GM04503 (cell line): ENCODE measurements at regions not wholly inside any gene's neighbourhood (a gene's known extent, or its start where the extent isn't known, plus 50 kb on each side); places are given as distances from the start of the nearest gene placed in this dataset.
"Not testable (repeated sequence)": the region's sequence is repeated elsewhere in the genome, so short reads cannot be mapped to it uniquely, and the experiment has no call there.

Experiments
- DNase-seq: peaks from one replicate; pipeline ENCODE4 v3.0.0-alpha.2; 2012; ENCODE audit warnings: low read depth

DNA sequence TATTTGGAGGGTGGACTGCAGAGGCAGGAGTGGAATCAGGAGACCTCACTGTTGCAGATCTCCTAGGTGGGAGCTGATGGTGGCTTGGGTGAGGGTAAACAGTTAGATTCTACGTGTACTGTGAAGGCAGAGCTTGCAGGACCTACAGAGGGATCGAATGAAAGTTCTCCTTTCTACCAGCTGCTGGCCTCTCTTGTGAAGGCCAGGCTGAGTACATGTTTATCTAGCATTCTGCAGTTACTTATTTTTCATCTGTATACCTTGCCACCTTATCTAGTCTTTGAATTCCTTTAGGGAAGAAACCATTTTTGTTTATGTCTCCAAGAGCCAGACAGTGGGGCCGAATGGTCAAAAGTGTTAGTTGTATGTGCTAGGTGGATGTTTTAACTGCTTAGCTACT is 57.6 kb downstream of the PTTG1 start:
- DNase-seq, result no peak

DNA sequence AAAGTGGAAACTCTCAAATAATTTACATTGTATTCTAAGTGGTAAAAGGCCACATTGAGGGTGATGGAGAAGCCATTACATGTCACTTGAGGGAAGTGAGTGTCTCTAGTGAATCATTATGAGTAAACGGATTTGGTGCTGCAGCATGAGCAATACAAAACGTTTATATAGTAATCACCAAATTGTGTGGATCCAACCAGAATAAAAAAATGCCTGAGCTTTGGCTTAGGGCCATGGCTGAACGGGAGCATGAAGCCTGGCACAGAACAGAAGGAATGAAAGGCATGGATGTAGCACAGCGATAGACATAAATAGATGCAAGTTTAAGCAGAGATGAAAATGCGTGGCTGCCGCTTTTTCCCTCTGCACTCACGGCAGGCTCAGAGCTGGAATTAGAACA is 58.3 kb downstream of the PTTG1 start:
- no peak for DNase-seq

DNA sequence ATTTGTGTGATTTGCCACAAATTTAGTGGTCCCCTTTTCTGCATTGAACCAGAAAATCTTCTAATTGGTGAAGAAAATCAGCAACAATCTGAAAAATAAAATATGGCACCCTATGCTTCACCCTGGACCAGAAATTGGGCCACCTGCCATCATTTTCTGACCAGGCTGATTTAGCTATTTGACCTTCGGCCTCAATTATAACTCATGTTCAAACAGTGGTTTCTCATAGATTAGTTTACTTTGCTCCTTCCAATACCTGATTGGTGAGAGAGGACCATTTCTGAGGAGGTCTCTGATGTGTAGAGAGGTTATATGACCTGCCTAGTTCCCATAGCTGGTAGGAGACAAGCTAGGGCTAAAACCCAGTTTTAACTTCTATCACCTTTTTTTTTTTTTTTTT is 59.0 kb downstream of the PTTG1 start:
- DNase-seq, result no peak

DNA sequence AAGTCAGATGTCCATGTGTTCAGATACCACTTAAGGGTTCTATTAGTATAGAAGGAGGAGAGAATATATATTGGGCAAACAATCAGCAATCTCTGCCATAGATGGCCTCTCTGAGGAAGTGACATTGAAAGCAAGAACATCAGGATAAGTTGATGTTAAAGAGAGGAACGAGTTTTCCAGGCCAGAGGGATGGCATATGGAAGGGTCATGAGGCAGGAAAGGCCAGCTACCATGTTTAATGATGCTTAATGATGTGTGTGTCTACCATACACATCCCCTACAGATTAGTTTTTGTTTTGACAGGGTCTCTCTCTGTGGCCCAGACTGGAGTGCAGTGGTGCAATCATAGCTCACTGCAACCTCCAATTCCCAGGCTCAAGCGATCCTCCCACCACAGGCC is 63.0 kb downstream of the PTTG1 start:
- DNase-seq, result no peak

DNA sequence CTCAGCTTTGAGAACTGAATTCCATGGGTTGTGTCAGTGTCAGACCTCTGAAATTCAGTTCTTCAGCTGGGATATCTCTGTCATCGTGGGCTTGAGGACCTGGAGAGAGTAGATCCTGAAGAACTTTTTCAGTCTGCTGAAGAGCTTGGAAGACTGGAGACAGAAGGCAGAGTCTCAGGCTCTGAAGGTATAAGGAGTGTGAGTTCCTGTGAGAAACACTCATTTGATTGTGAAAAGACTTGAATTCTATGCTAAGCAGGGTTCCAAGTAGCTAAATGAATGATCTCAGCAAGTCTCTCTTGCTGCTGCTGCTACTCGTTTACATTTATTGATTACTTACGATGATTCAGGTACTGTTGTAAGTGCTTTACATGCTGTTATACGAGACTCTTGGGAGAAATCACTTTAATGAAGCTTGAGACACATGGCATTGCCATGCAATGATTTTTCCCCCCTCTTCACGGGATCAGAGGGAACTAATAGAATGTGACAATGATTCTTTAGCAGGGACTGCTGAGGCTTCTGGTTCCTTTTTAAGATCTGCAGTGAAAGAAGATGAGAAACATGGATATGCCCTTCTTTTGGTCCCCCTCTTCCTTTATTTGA is 63.8 kb downstream of the PTTG1 start:
- no peak for DNase-seq

DNA sequence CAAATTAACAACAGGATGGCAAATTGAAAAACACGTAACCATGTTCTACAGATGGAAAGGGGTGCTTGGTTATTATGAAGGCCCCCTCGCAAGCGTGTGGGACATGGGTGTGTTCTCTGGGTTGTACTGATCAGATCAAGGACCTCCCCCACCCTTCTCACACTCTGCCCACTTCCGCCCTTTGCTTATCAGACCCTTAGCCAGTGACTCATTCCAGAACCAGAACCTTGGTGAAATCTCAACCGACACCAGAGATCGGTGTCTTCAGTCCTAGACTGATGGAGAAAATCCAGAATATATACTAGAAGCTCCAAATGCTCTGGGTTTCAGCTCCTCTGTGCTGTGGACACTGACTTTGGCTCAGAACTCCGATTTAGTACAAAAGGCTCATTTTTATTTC is 64.9 kb downstream of the PTTG1 start:
- no peak for DNase-seq

DNA sequence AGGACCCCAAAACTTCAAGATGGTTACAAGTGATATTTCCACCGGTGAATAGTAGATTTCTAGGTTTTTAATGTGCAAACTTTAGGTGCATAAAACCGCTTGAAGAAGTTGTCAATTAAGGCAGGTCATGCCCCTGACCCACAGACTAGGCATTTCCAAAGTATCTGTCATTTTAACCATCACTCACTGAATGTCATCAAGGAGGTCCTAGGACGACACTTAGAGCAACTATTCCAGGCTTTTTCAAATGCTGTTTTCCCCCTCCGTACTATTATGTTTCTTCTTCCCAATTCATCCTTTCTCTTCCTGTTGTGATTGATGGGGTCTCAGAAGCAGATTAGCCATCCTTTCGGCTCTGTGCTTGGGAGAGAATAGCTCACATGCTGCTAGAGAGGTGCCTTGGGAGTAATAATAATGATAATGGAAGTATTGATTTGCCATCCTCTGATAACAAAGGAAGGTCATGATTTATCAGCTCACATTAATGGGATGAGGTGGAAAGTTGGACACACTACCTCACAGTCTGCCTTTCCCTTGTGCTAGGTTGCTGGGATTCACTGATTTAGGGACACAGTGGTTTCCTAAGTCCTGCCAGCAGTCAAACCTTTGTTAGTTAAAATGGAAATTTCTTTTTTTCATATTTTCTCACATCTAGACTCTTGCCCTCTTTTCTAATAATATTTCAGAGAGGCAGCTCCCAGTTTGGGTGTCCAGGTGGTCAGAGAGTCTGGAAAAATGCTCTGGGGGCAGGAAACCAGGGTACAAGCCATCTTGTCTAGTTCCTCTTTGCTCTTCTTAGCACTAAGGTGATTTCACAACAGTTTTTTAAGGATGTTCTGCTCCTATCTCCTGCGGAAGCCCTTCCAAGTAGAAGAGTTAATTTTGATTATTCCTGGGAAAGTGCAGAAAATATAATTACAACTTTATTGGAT is 67.0 kb downstream of the PTTG1 start:
- no peak for DNase-seq

DNA sequence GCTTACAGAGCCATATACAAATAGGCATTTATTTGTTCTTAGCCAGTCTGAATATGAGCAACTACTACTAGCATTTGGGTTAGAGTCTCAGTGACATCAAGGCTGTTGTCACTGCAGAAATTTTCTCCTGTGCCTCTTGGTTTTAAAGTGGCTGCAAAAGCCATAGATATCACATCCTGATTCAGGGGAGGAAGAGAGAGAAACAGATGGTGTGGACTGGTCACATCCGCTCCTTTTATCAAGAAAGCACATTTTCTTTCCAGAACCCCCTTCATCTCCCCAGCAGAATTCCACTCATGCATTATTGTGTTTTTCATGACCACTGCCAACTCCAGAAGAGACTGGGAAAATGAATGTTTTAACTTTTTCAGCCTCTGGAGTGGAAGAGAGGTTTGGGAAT is 69.8 kb downstream of the PTTG1 start:
- no peak for DNase-seq

DNA sequence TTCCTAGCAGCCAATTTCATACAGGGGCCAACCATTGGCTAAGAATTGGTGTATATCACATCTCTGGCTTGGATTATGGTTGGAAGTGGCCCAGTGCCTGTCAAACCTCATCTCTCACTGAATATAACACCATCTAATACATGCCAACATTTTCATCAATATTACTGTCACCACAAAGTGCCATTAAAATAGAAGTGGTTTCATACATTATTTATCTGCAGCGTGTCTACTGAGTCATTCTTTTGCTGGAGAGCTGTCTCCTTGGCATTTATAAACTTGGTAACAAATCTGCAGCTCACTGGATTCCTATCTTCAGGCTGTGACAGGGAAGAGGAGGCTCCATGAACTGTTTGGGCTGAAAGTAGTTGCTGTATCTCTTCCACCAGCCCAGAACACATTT is 70.9 kb downstream of the PTTG1 start:
- DNase-seq, result no peak

DNA sequence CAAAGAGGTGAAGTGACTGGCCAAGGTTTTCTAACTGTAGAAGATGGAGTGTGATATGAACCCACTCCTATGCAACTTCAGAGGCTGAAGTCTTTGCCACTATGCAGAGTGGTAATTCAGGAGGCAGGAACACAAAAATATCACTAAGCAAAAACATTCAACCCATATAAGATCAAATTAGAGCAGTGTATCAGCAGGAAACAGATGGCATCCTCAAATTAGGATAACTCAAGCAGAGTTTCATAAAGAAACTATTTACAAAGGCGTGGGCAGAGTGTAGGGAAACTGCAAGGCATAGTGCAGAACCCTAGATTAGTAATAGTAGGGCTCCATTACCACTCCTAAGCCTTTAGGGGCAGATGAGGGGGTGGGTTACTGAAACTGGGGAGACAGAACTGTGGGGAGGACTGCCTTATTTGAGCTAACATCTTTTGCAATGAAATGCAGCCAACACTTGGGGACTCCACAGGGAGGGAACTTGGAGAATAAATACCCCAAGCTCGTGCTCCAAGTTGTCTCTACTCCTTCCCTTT is 72.2 kb downstream of the PTTG1 start:
- DNase-seq, result no peak

DNA sequence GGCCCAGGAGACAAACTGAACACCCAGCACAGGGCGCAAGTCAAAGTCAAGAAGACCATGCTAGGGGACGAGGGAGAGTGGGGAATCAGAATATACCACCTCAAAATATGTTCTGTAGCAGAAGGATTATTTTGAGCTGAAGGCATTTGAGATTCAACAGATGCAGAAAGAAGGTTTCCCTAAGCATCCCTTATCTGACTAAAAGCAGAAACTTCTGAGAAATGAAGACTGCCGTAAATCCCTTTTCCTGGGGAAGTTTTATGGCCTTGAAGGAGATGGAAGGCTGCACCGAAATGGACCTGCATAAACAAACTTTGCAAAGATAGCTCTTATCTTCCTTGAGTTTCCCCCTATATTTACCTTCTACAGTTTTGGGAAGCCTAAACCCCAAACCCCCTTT is 72.8 kb downstream of the PTTG1 start:
- DNase-seq, result no peak

DNA sequence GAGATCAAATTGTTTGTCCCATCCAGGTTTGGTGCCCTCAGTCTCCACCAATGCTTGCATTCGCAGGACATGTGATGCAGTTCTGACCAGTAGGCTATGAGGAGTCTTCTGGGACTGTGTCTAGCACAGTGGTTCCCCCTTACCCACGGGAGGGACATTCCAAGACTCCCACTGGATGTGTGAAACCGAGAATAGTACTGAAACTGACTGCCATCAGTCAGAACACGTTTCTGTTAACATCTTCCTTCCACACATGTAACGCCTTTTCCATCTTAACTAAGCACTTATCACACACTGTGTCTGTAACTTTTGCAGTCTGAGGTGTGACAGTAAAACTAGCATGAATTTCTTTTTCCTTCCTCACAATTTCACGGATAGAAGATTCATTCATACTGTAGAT is 74.7 kb downstream of the PTTG1 start:
- DNase-seq, result no peak

DNA sequence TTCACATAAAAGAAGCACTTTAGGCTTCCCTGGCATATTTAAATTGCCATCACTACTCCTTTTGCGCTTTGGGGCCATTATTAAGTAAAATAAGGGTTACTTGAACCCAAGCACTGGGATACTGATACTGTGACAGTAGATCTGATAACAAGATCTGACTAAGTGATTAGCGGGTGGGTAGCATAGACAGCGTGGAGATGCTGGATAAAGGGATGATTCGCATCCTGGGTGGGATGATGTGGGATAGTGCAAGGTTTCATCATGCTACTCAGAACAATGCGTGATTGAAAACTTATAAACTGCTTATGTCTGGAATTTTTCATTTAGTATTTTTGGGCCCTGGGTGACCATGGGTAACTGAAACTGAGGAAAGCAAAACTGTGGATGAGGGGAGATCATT is 75.1 kb downstream of the PTTG1 start:
- DNase-seq, result no peak

DNA sequence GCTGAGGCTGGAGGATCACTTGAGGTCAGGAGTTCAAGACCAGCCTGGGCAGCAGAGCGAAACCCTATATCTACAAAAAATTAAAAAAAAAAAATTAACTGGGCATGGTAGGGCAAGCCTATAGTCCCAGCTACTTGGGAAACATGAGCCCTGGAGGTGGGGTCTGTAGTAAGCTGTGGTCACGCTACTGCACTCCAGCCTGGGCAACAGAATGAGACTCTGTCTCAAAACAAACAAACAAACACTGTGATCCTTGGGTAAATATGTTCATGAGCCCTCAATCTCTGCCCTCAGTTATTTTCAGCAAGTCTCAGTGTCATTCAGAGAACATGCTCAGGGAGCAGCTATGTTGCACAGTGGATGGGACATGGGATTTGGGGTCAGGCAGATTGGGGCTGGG is 76.2 kb downstream of the PTTG1 start:
- no peak for DNase-seq

DNA sequence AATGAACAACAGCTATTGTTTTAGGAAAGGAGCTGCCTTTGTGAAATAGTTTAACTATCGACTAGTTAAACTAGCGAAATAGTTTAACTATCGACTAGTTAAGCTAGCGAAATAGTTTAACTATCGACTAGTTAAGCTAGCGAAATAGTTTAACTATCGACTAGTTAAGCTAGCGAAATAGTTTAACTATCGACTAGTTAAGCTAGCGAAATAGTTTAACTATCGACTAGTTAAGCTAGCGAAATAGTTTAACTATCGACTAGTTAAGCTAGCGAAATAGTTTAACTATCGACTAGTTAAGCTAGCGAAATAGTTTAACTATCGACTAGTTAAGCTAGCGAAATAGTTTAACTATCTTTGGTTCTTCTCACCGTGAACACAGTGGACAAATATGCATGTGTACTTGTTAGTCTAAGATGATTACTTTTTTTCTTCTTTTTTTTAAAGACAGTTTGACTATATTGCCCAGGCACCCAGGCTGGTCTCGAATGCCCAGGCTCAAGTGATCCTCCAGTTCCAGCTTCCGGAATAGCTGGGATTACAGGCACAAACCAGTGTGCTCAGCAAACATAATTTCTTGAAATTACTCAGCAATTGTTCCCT is 76.9 kb downstream of the PTTG1 start:
- DNase-seq, result not testable (repeated sequence)

DNA sequence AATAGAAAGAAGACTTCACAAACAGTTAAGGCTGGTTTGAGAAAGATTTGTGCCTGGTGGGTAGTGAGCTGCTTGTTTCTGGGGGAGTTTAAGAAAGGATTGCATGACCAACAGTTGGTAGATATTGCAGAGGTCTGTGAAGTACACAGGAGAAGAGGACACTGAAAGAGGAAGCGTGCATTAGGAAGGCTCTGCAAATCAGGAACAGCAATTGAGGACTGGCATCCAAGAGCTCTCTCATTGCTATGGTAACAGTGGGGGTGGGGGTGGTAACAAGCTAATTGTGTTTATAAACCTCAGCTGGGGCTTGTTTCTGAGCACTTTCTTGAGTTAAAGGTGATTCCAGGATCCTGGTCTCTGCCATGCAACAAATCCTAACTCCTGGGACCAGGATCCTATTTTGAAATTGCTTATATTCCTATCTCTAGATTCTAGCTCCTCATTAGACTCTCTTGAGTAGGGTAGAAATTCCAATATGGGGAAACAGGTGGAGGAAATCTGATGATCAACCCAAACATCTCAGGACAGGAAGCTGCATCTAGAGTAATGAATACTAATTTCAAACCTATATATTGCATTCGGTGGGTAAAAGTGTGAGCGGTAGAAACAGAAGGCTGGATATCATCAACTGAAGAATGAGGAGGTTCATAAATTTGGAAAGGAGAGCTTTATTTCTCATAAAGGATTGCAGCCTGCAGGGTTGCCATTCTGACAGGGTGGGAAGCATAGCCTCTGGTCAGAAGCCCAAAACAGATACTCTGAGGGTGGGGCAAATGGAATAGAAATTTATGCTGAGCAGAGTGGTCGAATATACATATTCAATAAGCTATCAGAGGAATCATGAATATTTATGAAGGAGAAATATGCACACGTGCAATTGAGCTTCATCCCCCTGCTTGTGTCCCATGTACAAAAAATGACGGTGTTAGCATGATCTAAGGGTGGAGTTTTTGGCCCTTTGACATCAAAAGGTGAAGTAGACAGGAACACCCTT is 79.4 kb downstream of the PTTG1 start:
- no peak for DNase-seq

DNA sequence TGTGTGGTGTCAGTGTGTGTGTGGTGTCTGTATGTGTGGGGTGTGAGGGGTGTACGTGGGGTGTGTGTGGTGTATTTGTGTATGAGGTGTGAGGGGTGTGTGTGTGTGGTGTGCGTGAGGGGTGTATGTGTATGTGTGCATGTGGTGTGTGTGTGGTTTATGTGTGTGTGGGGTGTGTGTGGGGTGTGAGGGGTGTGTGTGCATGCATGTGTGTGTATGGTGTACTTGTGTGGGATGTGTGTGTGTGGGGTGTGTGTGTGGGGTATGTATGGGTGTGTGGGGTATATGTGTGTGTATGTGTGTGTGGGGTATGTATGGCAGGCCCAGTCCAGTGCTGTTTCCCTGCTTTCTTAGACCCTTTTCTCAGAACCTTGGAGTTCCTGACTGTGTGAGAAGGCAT is 83.3 kb downstream of the PTTG1 start:
- DNase-seq, result no peak

DNA sequence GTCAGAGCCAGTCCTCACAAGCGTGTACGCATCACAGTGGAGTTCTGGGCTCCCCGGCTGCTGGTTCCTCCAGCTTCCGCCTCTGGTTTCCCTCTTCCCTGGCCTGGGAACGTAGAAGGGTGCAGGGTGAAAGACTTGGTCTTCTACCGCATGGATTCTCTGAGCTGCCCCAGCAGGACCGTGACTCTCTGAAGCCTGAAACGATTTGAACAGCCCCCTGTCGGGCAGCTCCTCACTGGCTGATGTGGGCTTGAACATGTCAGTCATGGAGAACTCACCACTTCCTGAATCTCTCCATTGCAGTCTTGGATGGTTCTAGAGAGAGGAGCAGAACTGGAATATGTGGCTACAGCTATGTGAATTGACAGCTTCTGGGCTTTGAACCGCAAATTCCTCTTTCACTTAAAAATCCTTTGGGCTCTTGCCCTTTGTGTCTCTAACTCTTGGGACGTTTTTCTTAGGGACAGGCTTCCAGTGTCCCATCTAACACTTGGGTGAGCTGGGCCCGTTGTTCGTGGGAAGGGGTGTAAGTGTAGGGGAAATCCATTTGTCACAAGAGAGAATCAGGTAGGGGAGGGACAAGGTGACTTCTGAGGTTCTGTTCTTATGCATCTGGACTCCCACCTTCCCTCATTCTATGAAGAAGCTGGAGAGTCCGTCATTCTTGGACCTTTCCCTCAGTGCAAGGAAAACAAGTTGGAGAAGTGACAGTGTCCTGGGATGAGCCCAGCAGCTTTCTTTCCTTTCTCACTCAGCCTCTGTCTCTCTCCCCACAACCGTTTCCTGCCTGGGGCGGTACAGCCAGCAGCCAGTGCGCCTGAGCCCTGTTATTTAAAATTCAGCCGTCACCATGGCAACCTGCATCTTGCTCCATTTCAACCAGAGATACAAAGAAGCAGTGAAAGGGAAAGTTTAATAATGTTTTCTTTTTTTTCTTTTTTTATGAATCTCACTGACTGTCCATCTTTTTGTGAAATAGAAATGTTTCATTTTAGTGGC is 84.7 kb downstream of the PTTG1 start:
- no peak for DNase-seq

DNA sequence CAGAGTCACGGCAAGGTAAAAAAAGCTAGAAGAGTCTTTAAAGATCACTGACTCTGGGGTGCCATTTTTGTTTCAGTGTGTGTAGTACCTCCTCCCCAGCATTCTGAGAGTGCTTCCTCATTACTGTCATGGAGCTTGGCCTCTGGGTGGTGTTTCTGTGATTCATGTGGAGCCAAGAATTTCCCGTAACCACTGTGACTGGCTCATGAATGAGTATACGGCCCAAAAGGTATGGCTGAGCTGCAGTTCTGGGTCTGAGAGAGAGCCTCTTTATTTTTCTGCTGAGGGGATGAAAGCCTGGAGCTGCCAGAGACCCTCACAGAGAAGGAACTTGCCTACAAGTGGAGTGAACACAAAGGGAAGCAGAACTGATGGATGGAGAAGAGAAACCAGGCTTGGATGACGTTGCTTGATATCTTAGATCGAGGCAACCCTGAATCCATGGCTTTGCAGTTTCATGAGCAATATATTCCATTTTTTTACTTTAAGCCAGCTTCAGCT is 85.6 kb downstream of the PTTG1 start:
- no peak for DNase-seq

DNA sequence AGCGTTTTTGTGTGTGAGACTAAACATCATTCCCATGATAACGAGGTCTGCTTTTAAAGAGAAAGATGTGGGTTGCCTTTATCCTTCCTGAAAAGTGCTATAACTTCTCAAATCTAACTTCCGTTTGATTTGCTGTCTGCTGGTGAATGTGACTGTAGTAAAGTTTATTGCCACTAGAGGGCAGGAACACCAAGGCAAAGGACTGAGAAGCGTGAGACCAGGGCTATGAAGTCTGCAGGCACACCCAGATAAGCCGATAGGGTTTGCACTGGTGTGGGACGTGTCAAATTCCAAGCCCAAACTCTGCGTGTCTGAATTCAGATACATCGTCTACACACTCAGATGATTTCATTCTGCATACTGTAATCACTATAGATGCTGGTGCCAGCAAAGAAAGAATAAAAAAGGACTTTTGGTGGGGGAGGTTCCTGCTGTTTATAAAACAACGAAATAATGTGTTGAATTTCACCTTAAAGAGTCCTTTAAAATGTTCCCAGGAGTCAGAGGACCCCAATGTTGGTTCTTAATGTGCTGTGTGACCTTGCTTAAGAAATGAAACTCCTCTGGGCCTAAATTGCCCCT is 87.2 kb downstream of the PTTG1 start:
- DNase-seq, result peak; percentile 25
